Spleen (tissue), 11 donors: ENCODE measurements at regions not wholly inside any gene's neighbourhood (a gene's known extent, or its start where the extent isn't known, plus 50 kb on each side); places are given as distances from the start of the nearest gene placed in this dataset.
"Not testable (repeated sequence)": the region's sequence is repeated elsewhere in the genome, so short reads cannot be mapped to it uniquely, and the experiment has no call there.

Experiments
- DNase-seq: peaks from one replicate; pipeline ENCODE4 v3.0.0-alpha.2; 2020
- H3K27ac ChIP-seq, 8 donors: fragments of 200-600 bp; sonication (generic) in 7 of 8; 1 replicate in 4 of 8; 2 replicates in 4 of 8; pipeline versions ENCODE4 v1.5.0 to v1.8.0; 2016 to 2021; ENCODE audit warnings: inconsistent platforms in 4 of 8, mild to moderate bottlenecking in 4 of 8, moderate library complexity in 1 of 8
- H3K27me3 ChIP-seq, 7 donors: fragments of 200-600 bp; sonication (generic) in 6 of 7; replicated peaks in 1 of 7; 1 replicate in 4 of 7; 2 replicates in 3 of 7; pipeline versions ENCODE4 v1.5.0 to v1.8.0; 2016 to 2021; ENCODE audit warnings: inconsistent platforms in 3 of 7, mild to moderate bottlenecking in 1 of 7
- H3K36me3 ChIP-seq, 6 donors: fragments of 200-600 bp; sonication (generic) in 5 of 6; 1 replicate in 4 of 6; 2 replicates in 2 of 6; pipeline versions ENCODE4 v1.5.0 to v1.8.0; 2016 to 2021; ENCODE audit warnings: inconsistent platforms in 2 of 6
- H3K4me1 ChIP-seq, 6 donors: fragments of 200-600 bp; sonication (generic) in 5 of 6; 1 replicate in 3 of 6; 2 replicates in 3 of 6; pipeline versions ENCODE4 v1.5.0 to v1.8.0; 2016 to 2021; ENCODE audit warnings: inconsistent platforms in 3 of 6
- H3K4me3 ChIP-seq, 8 donors: fragments of 200-600 bp; sonication (generic) in 7 of 8; 1 replicate in 4 of 8; 2 replicates in 4 of 8; pipeline versions ENCODE4 v1.5.0 to v1.8.0; 2016 to 2021; ENCODE audit warnings: inconsistent platforms in 4 of 8, mild to moderate bottlenecking in 4 of 8, moderate library complexity in 2 of 8
- H3K9me3 ChIP-seq, 8 donors: fragments of 200-600 bp; sonication (generic) in 7 of 8; 1 replicate in 4 of 8; 2 replicates in 4 of 8; pipeline versions ENCODE4 v1.5.0 to v1.8.0; 2016 to 2021; ENCODE audit warnings: inconsistent platforms in 4 of 8
- CTCF ChIP-seq, 11 experiments: fragments of 200-600 bp in 7 of 11; fragments of 450-650 bp in 4 of 11; sonication (generic) in 4 of 11; IDR thresholded peaks in 8 of 11; conservative IDR thresholded peaks in 3 of 11; 1 replicate in 7 of 11; 2 replicates in 4 of 11; pipeline versions ENCODE4 v1.4.0 to v1.8.0; 2016 to 2021; ENCODE audit warnings: antibody characterized with exemption in 11 of 11, inconsistent platforms in 4 of 11, mild to moderate bottlenecking in 1 of 11
- POLR2A ChIP-seq, 3 donors: fragments of 450-650 bp; IDR thresholded peaks; one replicate each; pipeline ENCODE4 v1.5.1; 2017; ENCODE audit warnings: antibody characterized with exemption in 3 of 3, mild to moderate bottlenecking in 1 of 3
- POLR2AphosphoS5 ChIP-seq, 3 donors: sonication (generic); formaldehyde crosslinking; IDR thresholded peaks; one replicate each; pipeline ENCODE4 v1.5.1; 2017; ENCODE audit warnings: antibody characterized with exemption in 3 of 3
- WGBS, 5 donors: extraction: QIAGEN DNeasy Blood & Tissue Kit in 3 of 5; methylation state at CpG; one replicate each; pipeline versions ENCODE4 v1.1.5 to v1.1.7; 2013 to 2018; 5-methylcytosine and 5-hydroxymethylcytosine counted together
- intact Hi-C: fragments of 100-400 bp; cut with DNase I; formaldehyde crosslinking; loops from one replicate; pipeline ENCODE4 v1.15.0; 2023; ENCODE audit warnings: low total_unique reads
- donor health status: healthy with polysubstance abuse.
- donor health status: DM: no; HTN: no; CAD: no; lungs with moderate emphysema.
- donor health status: DM: no; HTN: no; CAD: no.
- donor health status: Bipolar disorder and iron deficiency.
- donor health status: healthy.
- donor health status: DM: no; HTN: no; CAD: no.
- donor health status: DM: yes; HTN: yes; CAD: no.

DNA sequence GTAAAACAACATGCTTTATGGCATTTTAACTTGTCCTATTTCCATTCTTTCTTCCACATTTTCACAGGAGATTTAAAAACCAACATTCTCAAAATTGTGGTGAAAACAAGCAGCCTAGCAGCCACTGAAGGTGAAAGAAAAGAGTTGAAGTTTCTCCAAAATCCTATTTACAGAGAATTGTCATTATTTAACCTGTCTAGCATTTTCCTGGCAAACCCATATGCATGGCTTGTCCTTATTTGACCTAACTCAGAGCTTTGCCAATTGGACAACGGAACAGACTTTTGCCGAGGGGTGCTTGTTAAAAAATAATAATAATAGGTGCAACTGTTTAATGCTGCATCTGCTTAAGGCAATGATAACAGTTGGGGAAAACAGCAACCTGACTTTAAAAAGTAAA lies 80.4 kb upstream of the PCSK5 start:
- peaks cover 0 to 49% (median 43%) of the 10 kb centered on the region in 8 donors for H3K9me3 ChIP-seq
- H3K4me3 ChIP-seq: no peak overlapping the region
- no peak for DNase-seq
- H3K36me3 ChIP-seq: no peaks in the 10 kb centered on the region
- no peaks in the 10 kb centered on the region for H3K4me1 ChIP-seq
- no peak for TF ChIP-seq CTCF (IDR thresholded peaks at IDR 0.05 in 8 of 11, conservative IDR thresholded peaks at IDR 0.05 in 3 of 11)
- TF ChIP-seq POLR2A (IDR thresholded peaks at IDR 0.05): no peak
- TF ChIP-seq POLR2AphosphoS5 (IDR thresholded peaks at IDR 0.05): no peak
- no peaks in the 10 kb centered on the region for H3K27me3 ChIP-seq
- WGBS, 5 donors: 84 to 94% (median 91%) methylated on average over 2 of the region's 2 CpGs
- no peak overlapping the region for H3K27ac ChIP-seq
- intact Hi-C loops: no loop called here

GRCh38 chr9:75811692-75812091 lies 78.8 kb upstream of the PCSK5 start:
- no peak for TF ChIP-seq CTCF (IDR thresholded peaks at IDR 0.05 in 8 of 11, conservative IDR thresholded peaks at IDR 0.05 in 3 of 11)
- no peak for TF ChIP-seq POLR2AphosphoS5 (IDR thresholded peaks at IDR 0.05)
- no peak for TF ChIP-seq POLR2A (IDR thresholded peaks at IDR 0.05)
- intact Hi-C loops: no loop called here
- no peak for DNase-seq
- Histone ChIP-seq H3K9me3 (peaks cover 0 to 66% (median 59%) of the 10 kb centered on the region in 8 donors), H3K4me1 (no peaks in the 10 kb centered on the region), H3K27ac (no peak overlapping the region), H3K27me3 (no peaks in the 10 kb centered on the region), H3K36me3 (no peaks in the 10 kb centered on the region), H3K4me3 (no peak overlapping the region)

DNA sequence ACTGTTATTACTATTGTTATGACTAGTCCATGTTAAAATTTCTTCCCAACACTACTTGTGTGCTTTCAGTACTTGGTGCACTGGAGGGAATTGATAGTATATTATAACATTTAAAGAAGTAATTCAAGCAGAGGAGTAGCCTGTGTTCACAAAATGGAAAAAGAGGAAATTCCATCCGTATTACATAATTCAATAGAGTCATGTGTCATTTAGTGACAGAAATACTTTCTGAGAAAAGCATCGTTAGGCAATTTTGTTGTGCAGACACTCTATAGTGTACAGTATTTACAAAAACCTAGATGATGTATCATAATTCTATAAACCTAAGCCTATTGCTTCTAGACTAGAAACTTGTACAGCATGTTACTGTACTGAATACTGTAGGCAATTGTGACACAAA lies 78.3 kb upstream of the PCSK5 start:
- TF ChIP-seq POLR2A (IDR thresholded peaks at IDR 0.05) (no peak), POLR2AphosphoS5 (IDR thresholded peaks at IDR 0.05) (no peak), CTCF (IDR thresholded peaks at IDR 0.05 in 8 of 11, conservative IDR thresholded peaks at IDR 0.05 in 3 of 11) (no peak)
- no peak overlapping the region for H3K27ac ChIP-seq
- no peak for DNase-seq
- H3K4me3 ChIP-seq: no peak overlapping the region
- peaks cover 0 to 70% (median 62%) of the 10 kb centered on the region in 8 donors for H3K9me3 ChIP-seq
- intact Hi-C loops: no loop called here
- 33 to 60% (median 49%) methylated on average over 2 of the region's 2 CpGs for WGBS, 5 donors
- no peaks in the 10 kb centered on the region for H3K4me1 ChIP-seq
- no peaks in the 10 kb centered on the region for H3K27me3 ChIP-seq
- no peaks in the 10 kb centered on the region for H3K36me3 ChIP-seq

- Histone ChIP-seq H3K9me3 (peaks cover 0 to 81% (median 64%) of the 10 kb centered on the region in 8 donors), H3K36me3 (no peaks in the 10 kb centered on the region), H3K4me1 (no peaks in the 10 kb centered on the region), H3K27me3 (no peaks in the 10 kb centered on the region), H3K27ac (no peak overlapping the region), H3K4me3 (no peak overlapping the region)
- intact Hi-C loops: no loop called here
- no peak for DNase-seq
- TF ChIP-seq CTCF (IDR thresholded peaks at IDR 0.05 in 8 of 11, conservative IDR thresholded peaks at IDR 0.05 in 3 of 11) (no peak), POLR2AphosphoS5 (IDR thresholded peaks at IDR 0.05) (no peak), POLR2A (IDR thresholded peaks at IDR 0.05) (no peak)
These were observed 75.8 kb upstream of the PCSK5 start for GRCh38 chr9:75814667-75815066.

GRCh38 chr9:75820471-75821115 lies 69.9 kb upstream of the PCSK5 start:
- DNase-seq, H3K27ac ChIP-seq, intact Hi-C loops, H3K36me3 ChIP-seq, H3K4me1 ChIP-seq, H3K27me3 ChIP-seq, H3K4me3 ChIP-seq: not testable (repeated sequence)
- peaks cover 0 to 27% (median 16%) of the 10 kb centered on the region in 8 donors for H3K9me3 ChIP-seq
- WGBS, 5 donors: 73 to 93% (median 81%) methylated on average over 2 of the region's 2 CpGs
